ENCODE measurements at regions not wholly inside any gene's neighbourhood (a gene's known extent, or its start where the extent isn't known, plus 50 kb on each side); places are given as distances from the start of the nearest gene placed in this dataset.

DNA sequence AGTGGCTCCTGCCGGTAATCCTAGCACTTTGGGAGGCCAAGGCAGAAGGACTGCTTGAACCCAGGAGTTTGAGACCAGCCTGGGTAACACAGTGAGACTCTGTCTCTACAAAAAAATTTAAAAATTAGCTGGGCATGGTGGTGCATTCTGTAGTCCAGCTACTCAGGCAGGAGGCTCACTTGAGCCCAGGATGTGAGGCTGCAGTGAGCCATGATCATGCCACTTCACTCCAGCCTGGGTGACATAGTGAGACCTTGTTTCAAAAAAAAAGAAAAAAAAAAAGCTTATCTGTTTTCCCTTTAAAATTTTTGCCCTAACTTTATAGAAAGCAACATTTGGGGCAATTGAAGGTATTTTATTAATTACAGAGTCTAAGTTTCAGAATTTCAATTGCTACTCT lies 486.0 kb downstream of the BCAT1 start:
- WGBS, 2 experiments (ENCODE audit: extremely low coverage in 2 of 2, insufficient read length in 1 of 2) = no CpG with 5 or more reads among the region's 1 CpG
- Histone ChIP-seq H3K18ac (ENCODE audit: low read depth, low read length) (no peak overlapping the region), H3K27me3 (ENCODE audit: control insufficient read depth, insufficient read depth, low read length) (no peaks in the 10 kb centered on the region), H3K36me3 (ENCODE audit: control insufficient read depth, insufficient read depth, low read length) (no peaks in the 10 kb centered on the region), H4K91ac (ENCODE audit: insufficient read depth, low read depth, low read length) (no peak overlapping the region), H2AFZ (replicated peaks; ENCODE audit: low read length, poor library complexity) (no peak overlapping the region), H3K9ac (ENCODE audit: low read depth, low read length) (no peak overlapping the region), H2AK9ac (replicated peaks; ENCODE audit: low read depth, low read length, poor library complexity) (no peak overlapping the region), H3K4me3 (ENCODE audit: insufficient read depth, low read depth, low read length) (no peak overlapping the region), H4K8ac (ENCODE audit: low read depth in 2 of 2, low read length in 2 of 2) (no peak overlapping the region), H3K27ac (ENCODE audit: insufficient read depth, low read length) (no peak overlapping the region), H3K4me1 (ENCODE audit: control insufficient read depth, insufficient read depth, low read length) (no peaks in the 10 kb centered on the region), H3K9me1 (ENCODE audit: insufficient read depth, low read length) (no peaks in the 10 kb centered on the region), H4K5ac (ENCODE audit: low read depth, low read length) (no peak overlapping the region), H2BK5ac (ENCODE audit: low read depth, low read length, poor library complexity, severe bottlenecking) (no peak overlapping the region), H3K9me3 (ENCODE audit: control insufficient read depth, insufficient read depth, low read length) (no peaks in the 10 kb centered on the region), H3K14ac (replicated peaks; ENCODE audit: low read depth, low read length) (no peak overlapping the region), H3K23ac (ENCODE audit: low read depth, low read length) (no peak overlapping the region), H2AK5ac (ENCODE audit: low read depth, low read length) (no peak overlapping the region), H3K56ac (ENCODE audit: extremely low read depth, insufficient read depth, low read length) (no peak overlapping the region), H2BK15ac (ENCODE audit: low read depth, low read length) (no peak overlapping the region), H4K20me1 (ENCODE audit: insufficient read depth, low read length) (no peaks in the 10 kb centered on the region), H3K4me2 (ENCODE audit: low read depth, low read length) (no peak overlapping the region), H3K4ac (ENCODE audit: low read depth, low read length) (no peak overlapping the region), H2BK120ac (ENCODE audit: low read depth, low read length) (no peak overlapping the region), H3K79me1 (ENCODE audit: low read depth in 1 of 2, low read length in 2 of 2) (peaks cover 1 to 15% of the 10 kb centered on the region in 2 experiments; a peak in 3 of 4 replicates), H2BK20ac (ENCODE audit: low read depth, low read length) (no peak overlapping the region)
- TF ChIP-seq MAFK (IDR thresholded peaks at IDR 0.05; ENCODE audit: low read depth, low read length) = no peak
- no peak for TF ChIP-seq MXI1 (IDR thresholded peaks at IDR 0.05; ENCODE audit: borderline replicate concordance, low read depth, low read length)
- no peak for TF ChIP-seq MAZ (IDR thresholded peaks at IDR 0.05; ENCODE audit: borderline replicate concordance, low read depth, low read length)
- TF ChIP-seq, protein P1, sequence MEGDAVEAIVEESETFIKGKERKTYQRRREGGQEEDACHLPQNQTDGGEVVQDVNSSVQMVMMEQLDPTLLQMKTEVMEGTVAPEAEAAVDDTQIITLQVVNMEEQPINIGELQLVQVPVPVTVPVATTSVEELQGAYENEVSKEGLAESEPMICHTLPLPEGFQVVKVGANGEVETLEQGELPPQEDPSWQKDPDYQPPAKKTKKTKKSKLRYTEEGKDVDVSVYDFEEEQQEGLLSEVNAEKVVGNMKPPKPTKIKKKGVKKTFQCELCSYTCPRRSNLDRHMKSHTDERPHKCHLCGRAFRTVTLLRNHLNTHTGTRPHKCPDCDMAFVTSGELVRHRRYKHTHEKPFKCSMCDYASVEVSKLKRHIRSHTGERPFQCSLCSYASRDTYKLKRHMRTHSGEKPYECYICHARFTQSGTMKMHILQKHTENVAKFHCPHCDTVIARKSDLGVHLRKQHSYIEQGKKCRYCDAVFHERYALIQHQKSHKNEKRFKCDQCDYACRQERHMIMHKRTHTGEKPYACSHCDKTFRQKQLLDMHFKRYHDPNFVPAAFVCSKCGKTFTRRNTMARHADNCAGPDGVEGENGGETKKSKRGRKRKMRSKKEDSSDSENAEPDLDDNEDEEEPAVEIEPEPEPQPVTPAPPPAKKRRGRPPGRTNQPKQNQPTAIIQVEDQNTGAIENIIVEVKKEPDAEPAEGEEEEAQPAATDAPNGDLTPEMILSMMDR (conservative IDR thresholded peaks at IDR 0.05; ENCODE audit: low read depth, low read length) = no peak
- no peak for TF ChIP-seq FOS (IDR thresholded peaks at IDR 0.05; ENCODE audit: low read depth, low read length)
- TF ChIP-seq CHD1 (IDR thresholded peaks at IDR 0.05; ENCODE audit: low read depth, low read length) = no peak
- no peak for TF ChIP-seq SMC3 (IDR thresholded peaks at IDR 0.05; ENCODE audit: low read depth, low read length)
- no peak for TF ChIP-seq RCOR1 (IDR thresholded peaks at IDR 0.05; ENCODE audit: insufficient replicate concordance, low read length)
- TF ChIP-seq, protein P2, sequence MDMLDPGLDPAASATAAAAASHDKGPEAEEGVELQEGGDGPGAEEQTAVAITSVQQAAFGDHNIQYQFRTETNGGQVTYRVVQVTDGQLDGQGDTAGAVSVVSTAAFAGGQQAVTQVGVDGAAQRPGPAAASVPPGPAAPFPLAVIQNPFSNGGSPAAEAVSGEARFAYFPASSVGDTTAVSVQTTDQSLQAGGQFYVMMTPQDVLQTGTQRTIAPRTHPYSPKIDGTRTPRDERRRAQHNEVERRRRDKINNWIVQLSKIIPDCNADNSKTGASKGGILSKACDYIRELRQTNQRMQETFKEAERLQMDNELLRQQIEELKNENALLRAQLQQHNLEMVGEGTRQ (IDR thresholded peaks at IDR 0.05; ENCODE audit: low read depth, low read length) = no peak
- TF ChIP-seq POLR2A (IDR thresholded peaks at IDR 0.05; ENCODE audit: low read depth, low read length) = no peak
- no peak for TF ChIP-seq NFE2L2 (IDR thresholded peaks at IDR 0.05; ENCODE audit: low read depth, low read length)
- no peak for TF ChIP-seq RFX5 (IDR thresholded peaks at IDR 0.05; ENCODE audit: low read depth, low read length)
- TF ChIP-seq RAD21 (IDR thresholded peaks at IDR 0.05; ENCODE audit: low read length) = no peak
- TF ChIP-seq BHLHE40 (IDR thresholded peaks at IDR 0.05; ENCODE audit: low read depth, low read length) = no peak
- TF ChIP-seq CEBPB (IDR thresholded peaks at IDR 0.05; ENCODE audit: low read depth, low read length) = no peak
- TF ChIP-seq, protein P3, sequence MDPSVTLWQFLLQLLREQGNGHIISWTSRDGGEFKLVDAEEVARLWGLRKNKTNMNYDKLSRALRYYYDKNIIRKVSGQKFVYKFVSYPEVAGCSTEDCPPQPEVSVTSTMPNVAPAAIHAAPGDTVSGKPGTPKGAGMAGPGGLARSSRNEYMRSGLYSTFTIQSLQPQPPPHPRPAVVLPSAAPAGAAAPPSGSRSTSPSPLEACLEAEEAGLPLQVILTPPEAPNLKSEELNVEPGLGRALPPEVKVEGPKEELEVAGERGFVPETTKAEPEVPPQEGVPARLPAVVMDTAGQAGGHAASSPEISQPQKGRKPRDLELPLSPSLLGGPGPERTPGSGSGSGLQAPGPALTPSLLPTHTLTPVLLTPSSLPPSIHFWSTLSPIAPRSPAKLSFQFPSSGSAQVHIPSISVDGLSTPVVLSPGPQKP (IDR thresholded peaks at IDR 0.05; ENCODE audit: borderline replicate concordance, low read depth, low read length) = no peak
- BruUV-seq (replicated peaks) = no TSS peak
- dilution Hi-C loops (cut with HindIII; ENCODE audit: low sequenced_read_pairs, unreplicated experiment) (no loop called here), in situ Hi-C loops (cut with MboI; ENCODE audit: low sequenced_read_pairs) (no loop called here), intact Hi-C loops (cut with micrococcal nuclease) (no loop called here)
- no peak for DNase-seq
- POLR2A ChIA-PET (ENCODE audit: unreplicated experiment) = no interaction called here
- ATAC-seq (ENCODE audit: low read depth) = no peak
- CTCF ChIA-PET = interaction anchor here (1.4 kb wide), 1 partner anchor 15 kb away, joined by 14 read pairs; no protein-coding TSS in a partner anchor

Data from IMR-90 (cell line).